GM12878 (cell line): ENCODE measurements at regions not wholly inside any gene's neighbourhood (a gene's known extent, or its start where the extent isn't known, plus 50 kb on each side); places are given as distances from the start of the nearest gene placed in this dataset.
"Not testable (repeated sequence)": the region's sequence is repeated elsewhere in the genome, so short reads cannot be mapped to it uniquely, and the experiment has no call there.

ENCODE experiments used
- ATAC-seq: fragments of 200-7000 bp; cut with Tn5 transposase; 3 replicates; pipeline ENCODE4 v1.9.1; 2020; ENCODE audit warnings: mild to moderate bottlenecking, moderate library complexity
- BruUV-seq: library from RNA; stranded (reverse); fragments of 400-500 nt; replicated peaks from 2 replicates; lab custom pipeline; 2021; lab: Mats Ljungman, UMichigan
- CTCF ChIA-PET: fragments of 300-600 bp; sonication (Branson Sonifier 250); formaldehyde crosslinking; extraction: SDS; loops from one replicate; lab custom pipeline; 2021; ENCODE audit warnings: inconsistent platforms; lab: Yijun Ruan, JAX
- POLR2A ChIA-PET: fragments of 350-600 bp; formaldehyde crosslinking; extraction: SDS; loops from one replicate; lab custom pipeline; 2021; ENCODE audit warnings: inconsistent platforms; lab: Charles Lee
- RAD21 ChIA-PET: fragments of 300-600 bp; sonication (Branson Sonifier 250); formaldehyde crosslinking; loops from one replicate; lab custom pipeline; 2023; ENCODE audit warnings: antibody characterized with exemption; ENCODE audit not compliant: unreplicated experiment; lab: Charles Lee
- SMC1A ChIA-PET: fragments of 300-600 bp; sonication (Branson Sonifier 250); formaldehyde crosslinking; loops from one replicate; lab custom pipeline; 2023; ENCODE audit not compliant: unreplicated experiment, uncharacterized antibody; lab: Charles Lee
- DNase-seq: peaks from one replicate; pipeline ENCODE4 v3.0.0-alpha.2; 2011; ENCODE audit warnings: low read depth, low spot score
- FAIRE-seq: peaks from 3 replicates; lab custom pipeline; 2011; peaks lifted over from hg19 to GRCh38; lab: Jason Lieb, UNC
- H2AFZ ChIP-seq: 2 replicates; pipeline ENCODE4 v1.6.0; 2011; ENCODE audit warnings: low read depth, low read length, control low read depth; ENCODE audit not compliant: control insufficient read depth
- H3K27ac ChIP-seq: 2 replicates; pipeline ENCODE4 v1.5.1; 2011; ENCODE audit warnings: control low read depth; ENCODE audit not compliant: control insufficient read depth, insufficient read depth
- H3K27me3 ChIP-seq, 2 experiments: replicated peaks in 1 of 2; 2 replicates each; pipeline versions ENCODE4 v1.6.0 to v1.6.1; 2011; ENCODE audit warnings: low read length in 1 of 2; ENCODE audit not compliant: control insufficient read depth in 2 of 2, insufficient read depth in 2 of 2
- H3K36me3 ChIP-seq, 2 experiments: 2 replicates each; pipeline ENCODE4 v1.5.1; 2011; ENCODE audit warnings: low read length in 1 of 2; ENCODE audit not compliant: control insufficient read depth in 2 of 2, insufficient read depth in 2 of 2
- H3K4me1 ChIP-seq: 2 replicates; pipeline ENCODE4 v1.6.1; 2011; ENCODE audit warnings: mild to moderate bottlenecking, low read length, moderate library complexity, mixed read lengths; ENCODE audit not compliant: control insufficient read depth, insufficient read depth
- H3K4me2 ChIP-seq: 2 replicates; pipeline ENCODE4 v1.6.0; 2011; ENCODE audit warnings: control low read depth; ENCODE audit not compliant: control insufficient read depth, insufficient read depth
- H3K4me3 ChIP-seq: fragments of 200-600 bp; sonication (generic); 2 replicates; pipeline ENCODE4 v1.5.1; 2016
- H3K79me2 ChIP-seq: 2 replicates; pipeline ENCODE4 v1.6.0; 2011; ENCODE audit warnings: low read length; ENCODE audit not compliant: control insufficient read depth, insufficient read depth
- H3K9ac ChIP-seq: 2 replicates; pipeline ENCODE4 v1.8.0; 2011; ENCODE audit warnings: low read length, control low read depth, mixed read lengths; ENCODE audit not compliant: control insufficient read depth, insufficient read depth
- H3K9me3 ChIP-seq: replicated peaks from 3 replicates; pipeline ENCODE4 v1.5.1; 2011; ENCODE audit warnings: mild to moderate bottlenecking, low read length; ENCODE audit not compliant: control insufficient read depth, insufficient read depth
- H4K20me1 ChIP-seq: 2 replicates; pipeline ENCODE4 v1.6.0; 2011; ENCODE audit not compliant: control insufficient read depth, insufficient read depth
- NFXL1 ChIP-seq: fragments of 450-650 bp; IDR thresholded peaks from 2 replicates; pipeline ENCODE4 v1.6.1; 2017; ENCODE audit warnings: antibody characterized with exemption, mild to moderate bottlenecking, borderline replicate concordance
- WGBS: methylation state at CpG from one replicate; pipeline ENCODE4 v1.1.6; 2016; ENCODE audit warnings: low lambda C conversion rate; ENCODE audit not compliant: insufficient replicate concordance, insufficient coverage; ENCODE audit errors: missing lambda C conversion rate; 5-methylcytosine and 5-hydroxymethylcytosine counted together
- in situ Hi-C: fragments of 300-500 bp; cut with MboI; formaldehyde crosslinking; loops from 9 replicates; pipeline ENCODE4 v1.14.3; 2018; ENCODE audit warnings: mixed read lengths
- intact Hi-C: fragments of 100-400 bp; cut with micrococcal nuclease; formaldehyde crosslinking; loops from one replicate; pipeline ENCODE4 v1.14.2; 2022; ENCODE audit not compliant: unreplicated experiment

GRCh38 chr1:60251426-60251825, 177.9 kb upstream of the C1orf87 start:
- H3K9ac ChIP-seq: no peak overlapping the region
- no peak overlapping the region for H3K27ac ChIP-seq
- no peak for TF ChIP-seq NFXL1
- 5% methylated on average over 2 of the region's 2 CpGs for WGBS
- POLR2A ChIA-PET: no interaction called here
- H3K9me3 ChIP-seq: no peaks in the 10 kb centered on the region
- in situ Hi-C loops (no loop called here), intact Hi-C loops (no loop called here)
- DNase-seq (no peak), FAIRE-seq (no peak), ATAC-seq (no peak)
- H2AFZ ChIP-seq: no peak overlapping the region
- no peaks in the 10 kb centered on the region for H4K20me1 ChIP-seq
- BruUV-seq: no TSS peak
- CTCF ChIA-PET: no interaction called here
- RAD21 ChIA-PET: no interaction called here
- SMC1A ChIA-PET: no interaction called here
- H3K4me1 ChIP-seq: no peaks in the 10 kb centered on the region
- H3K27me3 ChIP-seq: no peaks in the 10 kb centered on the region
- no peaks in the 10 kb centered on the region for H3K36me3 ChIP-seq
- no peak overlapping the region for H3K4me3 ChIP-seq
- no peak overlapping the region for H3K4me2 ChIP-seq
- no peaks in the 10 kb centered on the region for H3K79me2 ChIP-seq

- H4K20me1 ChIP-seq, H3K4me3 ChIP-seq, ATAC-seq, H3K36me3 ChIP-seq, H3K9ac ChIP-seq, DNase-seq, FAIRE-seq, H3K79me2 ChIP-seq, H3K4me1 ChIP-seq, intact Hi-C loops, H3K27me3 ChIP-seq, RAD21 ChIA-PET, in situ Hi-C loops, H3K4me2 ChIP-seq, POLR2A ChIA-PET, H3K9me3 ChIP-seq, CTCF ChIA-PET, H3K27ac ChIP-seq, SMC1A ChIA-PET, H2AFZ ChIP-seq, BruUV-seq: not testable (repeated sequence)
- 5% methylated on average over 1 of the region's 1 CpG for WGBS
Measured at GRCh38 chr1:60247467-60247866, 173.9 kb upstream of the C1orf87 start.
